ENCODE measurements at regions not wholly inside any gene's neighbourhood (a gene's known extent, or its start where the extent isn't known, plus 50 kb on each side); places are given as distances from the start of the nearest gene placed in this dataset.

DNA sequence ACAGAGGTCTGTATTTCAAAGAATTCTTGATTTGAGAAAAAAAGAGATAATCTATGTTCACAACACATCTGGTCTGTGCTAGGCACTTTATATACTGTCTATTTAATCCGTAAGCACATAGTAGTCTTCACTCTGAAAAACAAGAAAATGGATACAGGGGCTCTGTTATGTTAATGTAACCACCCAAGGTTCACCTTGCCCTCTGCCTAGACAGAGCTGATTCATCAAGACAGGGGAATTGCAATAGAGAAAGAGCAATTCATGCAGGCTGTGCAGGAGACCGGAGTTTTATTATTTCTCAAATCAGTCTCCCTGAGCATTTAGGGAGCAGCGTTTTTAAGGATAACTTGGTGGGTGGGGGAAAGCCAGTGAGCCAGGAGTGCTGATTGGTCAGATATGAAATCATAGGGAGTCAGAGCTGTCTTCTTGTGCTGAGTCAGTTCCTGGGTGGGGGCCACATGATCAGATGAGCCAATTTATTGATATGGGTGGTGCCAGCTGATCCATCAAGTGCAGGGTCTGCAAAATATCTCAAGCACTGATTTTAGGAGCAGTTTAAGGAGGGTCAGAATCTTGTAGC lies 92.9 kb upstream of the TNIP3 start:
- Histone ChIP-seq H3F3A (ENCODE audit: insufficient read depth, low read length) (no peaks in the 10 kb centered on the region), H3K9ac (ENCODE audit: low read length) (no peak overlapping the region), H3K4me3 (ENCODE audit: low read depth, low read length, poor library complexity, severe bottlenecking) (no peak overlapping the region), H3K36me3 (ENCODE audit: insufficient read depth, low read length) (no peaks in the 10 kb centered on the region), H3K4me2 (ENCODE audit: low read length) (no peak overlapping the region), H3K9me2 (ENCODE audit: low read depth, low read length) (no peaks in the 10 kb centered on the region), H3K9me3 (ENCODE audit: low read length) (no peaks in the 10 kb centered on the region), H3K27ac (ENCODE audit: low read depth, low read length, poor library complexity, severe bottlenecking) (no peak overlapping the region), H4K20me1 (ENCODE audit: insufficient read depth, low read length) (no peaks in the 10 kb centered on the region), H3K4me1 (ENCODE audit: insufficient read depth, low read length, severe bottlenecking) (no peaks in the 10 kb centered on the region), H2AFZ (ENCODE audit: low read length) (no peak overlapping the region), H3K27me3 (ENCODE audit: insufficient read depth, low read length) (no peaks in the 10 kb centered on the region), H3K79me2 (ENCODE audit: insufficient read depth, low read length) (no peaks in the 10 kb centered on the region)
- TF ChIP-seq, protein P1, sequence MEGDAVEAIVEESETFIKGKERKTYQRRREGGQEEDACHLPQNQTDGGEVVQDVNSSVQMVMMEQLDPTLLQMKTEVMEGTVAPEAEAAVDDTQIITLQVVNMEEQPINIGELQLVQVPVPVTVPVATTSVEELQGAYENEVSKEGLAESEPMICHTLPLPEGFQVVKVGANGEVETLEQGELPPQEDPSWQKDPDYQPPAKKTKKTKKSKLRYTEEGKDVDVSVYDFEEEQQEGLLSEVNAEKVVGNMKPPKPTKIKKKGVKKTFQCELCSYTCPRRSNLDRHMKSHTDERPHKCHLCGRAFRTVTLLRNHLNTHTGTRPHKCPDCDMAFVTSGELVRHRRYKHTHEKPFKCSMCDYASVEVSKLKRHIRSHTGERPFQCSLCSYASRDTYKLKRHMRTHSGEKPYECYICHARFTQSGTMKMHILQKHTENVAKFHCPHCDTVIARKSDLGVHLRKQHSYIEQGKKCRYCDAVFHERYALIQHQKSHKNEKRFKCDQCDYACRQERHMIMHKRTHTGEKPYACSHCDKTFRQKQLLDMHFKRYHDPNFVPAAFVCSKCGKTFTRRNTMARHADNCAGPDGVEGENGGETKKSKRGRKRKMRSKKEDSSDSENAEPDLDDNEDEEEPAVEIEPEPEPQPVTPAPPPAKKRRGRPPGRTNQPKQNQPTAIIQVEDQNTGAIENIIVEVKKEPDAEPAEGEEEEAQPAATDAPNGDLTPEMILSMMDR (IDR thresholded peaks at IDR 0.05; ENCODE audit: low read length), result no peak
- no peak for TF ChIP-seq EZH2 (IDR thresholded peaks at IDR 0.05; ENCODE audit: borderline replicate concordance, low read length)

DNA sequence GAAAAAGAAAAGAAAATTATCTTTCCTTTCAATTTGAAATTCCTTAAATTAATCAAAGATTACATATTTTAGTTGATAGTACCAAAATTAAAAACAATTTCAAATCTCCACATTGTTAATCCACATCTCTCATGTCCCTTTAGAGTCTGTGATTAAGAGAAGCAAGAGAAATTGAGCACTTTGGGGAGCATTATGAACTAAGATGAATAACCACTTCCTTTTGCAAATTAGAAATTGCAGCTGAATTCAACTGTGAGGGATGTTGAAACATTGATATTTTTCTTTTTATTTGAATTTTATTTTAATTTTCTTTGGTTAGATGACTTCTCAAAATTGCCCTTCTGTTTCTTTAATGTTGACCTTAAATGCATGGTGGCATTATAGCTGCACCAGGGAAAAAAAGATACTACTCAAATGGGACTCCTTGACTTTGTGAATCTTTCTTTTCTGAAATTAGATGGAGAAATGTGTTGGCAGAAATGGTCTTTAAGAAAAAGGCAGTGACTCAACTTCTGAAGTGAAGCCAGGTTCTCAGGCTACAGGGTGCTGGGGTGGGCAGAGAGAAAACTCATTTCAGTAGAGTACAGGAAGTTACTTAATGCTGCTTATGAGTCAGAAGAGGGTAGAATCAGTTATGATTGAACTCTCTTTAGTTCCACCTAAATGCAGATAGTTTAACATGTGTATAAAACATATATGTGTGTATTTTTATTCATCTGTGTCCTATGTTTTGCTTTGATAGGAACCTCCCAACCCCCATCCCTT lies 92.0 kb upstream of the TNIP3 start:
- no peak overlapping the region for H3K4me2 ChIP-seq (ENCODE audit: low read length)
- H3K79me2 ChIP-seq (ENCODE audit: insufficient read depth, low read length), result no peaks in the 10 kb centered on the region
- no peaks in the 10 kb centered on the region for H3F3A ChIP-seq (ENCODE audit: insufficient read depth, low read length)
- TF ChIP-seq EZH2 (IDR thresholded peaks at IDR 0.05; ENCODE audit: borderline replicate concordance, low read length), result no peak
- no peaks in the 10 kb centered on the region for H3K9me2 ChIP-seq (ENCODE audit: low read depth, low read length)
- H3K9me3 ChIP-seq (ENCODE audit: low read length), result no peaks in the 10 kb centered on the region
- H3K27ac ChIP-seq (ENCODE audit: low read depth, low read length, poor library complexity, severe bottlenecking), result no peak overlapping the region
- no peak overlapping the region for H2AFZ ChIP-seq (ENCODE audit: low read length)
- no peaks in the 10 kb centered on the region for H3K27me3 ChIP-seq (ENCODE audit: insufficient read depth, low read length)
- no peaks in the 10 kb centered on the region for H4K20me1 ChIP-seq (ENCODE audit: insufficient read depth, low read length)
- H3K36me3 ChIP-seq (ENCODE audit: insufficient read depth, low read length), result no peaks in the 10 kb centered on the region
- no peak overlapping the region for H3K4me3 ChIP-seq (ENCODE audit: low read depth, low read length, poor library complexity, severe bottlenecking)
- no peak overlapping the region for H3K9ac ChIP-seq (ENCODE audit: low read length)
- H3K4me1 ChIP-seq (ENCODE audit: insufficient read depth, low read length, severe bottlenecking), result no peaks in the 10 kb centered on the region

DNA sequence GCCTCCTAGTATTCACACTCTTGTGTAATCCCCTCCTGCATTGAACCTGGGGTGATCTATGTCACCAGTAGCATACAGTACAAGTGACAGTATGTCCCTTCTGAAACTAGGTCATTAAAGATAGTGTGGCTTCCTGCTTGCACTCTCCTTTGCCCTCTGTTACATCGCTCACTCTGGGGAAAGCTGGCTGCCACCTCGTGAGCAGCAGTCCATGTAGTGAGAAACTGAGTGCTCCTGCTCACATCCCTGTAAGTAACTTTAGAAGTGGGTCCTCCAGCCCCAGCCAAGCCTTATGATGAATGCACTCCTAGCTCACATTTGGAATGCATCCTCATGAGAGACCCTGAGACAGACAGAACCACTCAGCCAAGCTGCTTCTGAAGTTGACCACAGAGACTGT lies 89.8 kb upstream of the TNIP3 start:
- Histone ChIP-seq H2AFZ (ENCODE audit: low read length) (no peak overlapping the region), H3K4me1 (ENCODE audit: insufficient read depth, low read length, severe bottlenecking) (no peaks in the 10 kb centered on the region), H3K4me3 (ENCODE audit: low read depth, low read length, poor library complexity, severe bottlenecking) (no peak overlapping the region), H4K20me1 (ENCODE audit: insufficient read depth, low read length) (no peaks in the 10 kb centered on the region), H3K27ac (ENCODE audit: low read depth, low read length, poor library complexity, severe bottlenecking) (no peak overlapping the region), H3K4me2 (ENCODE audit: low read length) (no peak overlapping the region), H3K79me2 (ENCODE audit: insufficient read depth, low read length) (no peaks in the 10 kb centered on the region), H3K27me3 (ENCODE audit: insufficient read depth, low read length) (no peaks in the 10 kb centered on the region), H3F3A (ENCODE audit: insufficient read depth, low read length) (no peaks in the 10 kb centered on the region), H3K9me2 (ENCODE audit: low read depth, low read length) (no peaks in the 10 kb centered on the region), H3K9ac (ENCODE audit: low read length) (no peak overlapping the region), H3K36me3 (ENCODE audit: insufficient read depth, low read length) (no peaks in the 10 kb centered on the region), H3K9me3 (ENCODE audit: low read length) (no peaks in the 10 kb centered on the region)
- TF ChIP-seq, protein P1 (IDR thresholded peaks at IDR 0.05; ENCODE audit: low read length), result no peak
- no peak for TF ChIP-seq EZH2 (IDR thresholded peaks at IDR 0.05; ENCODE audit: borderline replicate concordance, low read length)
